H1 (cell line): ENCODE measurements at regions not wholly inside any gene's neighbourhood (a gene's known extent, or its start where the extent isn't known, plus 50 kb on each side); places are given as distances from the start of the nearest gene placed in this dataset.
"Not testable (repeated sequence)": the region's sequence is repeated elsewhere in the genome, so short reads cannot be mapped to it uniquely, and the experiment has no call there.

Source experiments
- CTCF ChIA-PET: fragments of 300-600 bp; sonication (Branson Sonifier 250); formaldehyde crosslinking; loops from one replicate; lab custom pipeline; 2021; ENCODE audit not compliant: partially characterized antibody; lab: Charles Lee
- POLR2A ChIA-PET: fragments of 300-600 bp; sonication (Branson Sonifier 250); formaldehyde crosslinking; loops from one replicate; lab custom pipeline; 2021; ENCODE audit warnings: inconsistent platforms; ENCODE audit not compliant: partially characterized antibody; lab: Charles Lee
- DNase-seq, 2 experiments: peaks; one replicate each; pipeline versions ENCODE4 v3.0.0 to v3.0.0-alpha.2; 2010 to 2022; ENCODE audit warnings: low spot score in 2 of 2, low read depth in 1 of 2, mixed read lengths in 1 of 2
- FAIRE-seq: peaks from 2 replicates; lab custom pipeline; 2011; peaks lifted over from hg19 to GRCh38; lab: Jason Lieb, UNC
- H2AFZ ChIP-seq: 2 replicates; pipeline ENCODE4 v1.8.1; 2012; ENCODE audit warnings: low read length, inconsistent platforms
- H2AK5ac ChIP-seq: 2 replicates; pipeline ENCODE4 v1.6.1; 2013; ENCODE audit warnings: low read depth, low read length
- H2BK120ac ChIP-seq: replicated peaks from 2 replicates; pipeline ENCODE3; 2013; ENCODE audit warnings: low read depth, low read length, inconsistent platforms
- H2BK12ac ChIP-seq: 2 replicates; pipeline ENCODE4 v1.6.1; 2013; ENCODE audit warnings: low read depth, low read length
- H2BK15ac ChIP-seq: 2 replicates; pipeline ENCODE4 v1.6.1; 2013; ENCODE audit warnings: low read length
- H2BK20ac ChIP-seq: 2 replicates; pipeline ENCODE4 v1.6.1; 2013; ENCODE audit warnings: low read length
- H2BK5ac ChIP-seq: 2 replicates; pipeline ENCODE4 v1.6.1; 2013; ENCODE audit warnings: low read depth, low read length
- H3K14ac ChIP-seq: 2 replicates; pipeline ENCODE4 v1.6.1; 2013; ENCODE audit warnings: inconsistent platforms; ENCODE audit not compliant: insufficient read length
- H3K18ac ChIP-seq: 2 replicates; pipeline ENCODE4 v1.6.1; 2013; ENCODE audit warnings: low read length; ENCODE audit errors: extremely low read depth
- H3K23ac ChIP-seq: 2 replicates; pipeline ENCODE4 v1.6.1; 2013; ENCODE audit warnings: inconsistent platforms; ENCODE audit not compliant: insufficient read length
- H3K23me2 ChIP-seq: 2 replicates; pipeline ENCODE4 v1.6.1; 2013; ENCODE audit warnings: low read depth, low read length
- H3K27ac ChIP-seq: 2 replicates; pipeline ENCODE4 v1.6.1; 2011; ENCODE audit warnings: low read depth, low read length, inconsistent platforms
- H3K27me3 ChIP-seq, 4 experiments: replicated peaks in 1 of 4; 1 replicate in 1 of 4; 2 replicates in 3 of 4; pipeline versions ENCODE4 v1.6.1 to v1.8.1; 2011 to 2013; ENCODE audit warnings: low read length in 3 of 4, mild to moderate bottlenecking in 3 of 4, inconsistent platforms in 2 of 4, mixed read lengths in 2 of 4, moderate library complexity in 1 of 4; ENCODE audit not compliant: control insufficient read depth in 3 of 4, insufficient read depth in 3 of 4; ENCODE audit errors: extremely low read depth in 1 of 4
- H3K36me3 ChIP-seq, 4 experiments: 2 replicates each; pipeline versions ENCODE4 v1.6.1 to v1.8.1; 2011 to 2013; ENCODE audit warnings: mild to moderate bottlenecking in 4 of 4, low read length in 3 of 4, moderate library complexity in 2 of 4, control low read depth in 1 of 4, inconsistent platforms in 1 of 4; ENCODE audit not compliant: insufficient read depth in 4 of 4, control insufficient read depth in 2 of 4
- H3K4ac ChIP-seq: replicated peaks from 2 replicates; pipeline ENCODE3; 2013; ENCODE audit warnings: low read length, low read depth, mixed read lengths, inconsistent platforms; ENCODE audit not compliant: insufficient read length
- H3K4me1 ChIP-seq, 4 experiments: replicated peaks in 1 of 4; 1 replicate in 1 of 4; 2 replicates in 3 of 4; pipeline versions ENCODE4 v1.6.1 to v1.8.1; 2011 to 2013; ENCODE audit warnings: low read length in 3 of 4, inconsistent platforms in 2 of 4, mixed read lengths in 1 of 4; ENCODE audit not compliant: insufficient read depth in 4 of 4, control insufficient read depth in 3 of 4
- H3K4me2 ChIP-seq, 2 experiments: 2 replicates each; pipeline versions ENCODE4 v1.6.1 to v1.8.1; 2011 to 2013; ENCODE audit warnings: low read depth in 2 of 2, low read length in 2 of 2, control low read depth in 1 of 2, inconsistent platforms in 1 of 2, mild to moderate bottlenecking in 1 of 2; ENCODE audit not compliant: insufficient read depth in 1 of 2
- H3K4me3 ChIP-seq, 4 experiments: fragments of 200-600, 300-600 bp in 1 of 4; sonication (generic), shearing (Covaris generic), sonication (Bioruptor Twin) in 1 of 4; 2 replicates each; pipeline versions ENCODE4 v1.5.1 to v1.8.1; 2011 to 2016; ENCODE audit warnings: low read length in 4 of 4, low read depth in 3 of 4, control low read depth in 2 of 4, inconsistent platforms in 2 of 4, mild to moderate bottlenecking in 2 of 4, mixed read lengths in 1 of 4, moderate library complexity in 1 of 4; ENCODE audit not compliant: insufficient read depth in 2 of 4; ENCODE audit errors: extremely low read depth in 1 of 4
- H3K56ac ChIP-seq: replicated peaks from 2 replicates; pipeline ENCODE3; 2013; ENCODE audit warnings: low read depth, mild to moderate bottlenecking, mixed read lengths, low read length, inconsistent platforms; ENCODE audit not compliant: insufficient read length
- H3K79me1 ChIP-seq: 2 replicates; pipeline ENCODE4 v1.6.1; 2013; ENCODE audit warnings: low read depth, low read length, control low read depth
- H3K79me2 ChIP-seq, 2 experiments: 2 replicates each; pipeline versions ENCODE4 v1.6.1 to v1.8.1; 2012 to 2013; ENCODE audit warnings: low read length in 2 of 2, mild to moderate bottlenecking in 2 of 2, inconsistent platforms in 1 of 2; ENCODE audit not compliant: insufficient read depth in 2 of 2, control insufficient read depth in 1 of 2
- H3K9ac ChIP-seq, 4 experiments: replicated peaks in 1 of 4; 1 replicate in 1 of 4; 2 replicates in 3 of 4; pipeline versions ENCODE4 v1.6.1 to v1.8.1; 2011 to 2013; ENCODE audit warnings: low read depth in 3 of 4, low read length in 3 of 4, control low read depth in 2 of 4, mild to moderate bottlenecking in 2 of 4, moderate library complexity in 2 of 4, inconsistent platforms in 1 of 4; ENCODE audit errors: extremely low read depth in 1 of 4
- H3K9me3 ChIP-seq, 2 experiments: 2 replicates each; pipeline versions ENCODE4 v1.6.1 to v1.8.1; 2012 to 2013; ENCODE audit warnings: mild to moderate bottlenecking in 2 of 2, moderate library complexity in 2 of 2, control low read depth in 1 of 2, inconsistent platforms in 1 of 2, low read depth in 1 of 2, low read length in 1 of 2, mixed read lengths in 1 of 2; ENCODE audit not compliant: insufficient read depth in 2 of 2
- H4K20me1 ChIP-seq, 2 experiments: replicated peaks in 1 of 2; 2 replicates each; pipeline versions ENCODE3 to v1.8.1; 2011 to 2013; ENCODE audit warnings: inconsistent platforms in 2 of 2, low read length in 2 of 2, mild to moderate bottlenecking in 1 of 2; ENCODE audit not compliant: insufficient read depth in 2 of 2, control insufficient read depth in 1 of 2
- H4K5ac ChIP-seq: 2 replicates; pipeline ENCODE4 v1.6.1; 2013; ENCODE audit warnings: low read length, low read depth, mixed read lengths, inconsistent platforms; ENCODE audit not compliant: insufficient read length
- H4K8ac ChIP-seq: 2 replicates; pipeline ENCODE4 v1.8.0; 2013; ENCODE audit warnings: mild to moderate bottlenecking, moderate library complexity, low read length, inconsistent platforms; ENCODE audit not compliant: insufficient read depth; ENCODE audit errors: extremely low read depth
- H4K91ac ChIP-seq: replicated peaks from 2 replicates; pipeline ENCODE3; 2013; ENCODE audit warnings: low read length, mixed read lengths, inconsistent platforms; ENCODE audit not compliant: insufficient read length
- WGBS, 2 experiments: shearing (Covaris generic) in 1 of 2; methylation state at CpG; one replicate each; pipeline versions ENCODE4 v1.1.6 to v1.1.7; 2013 to 2015; ENCODE audit warnings: low lambda C conversion rate in 2 of 2, mixed read lengths in 2 of 2, inconsistent platforms in 1 of 2, low coverage in 1 of 2, missing lambda C conversion rate in 1 of 2; ENCODE audit not compliant: insufficient replicate concordance in 2 of 2, insufficient coverage in 1 of 2, insufficient read length in 1 of 2; ENCODE audit errors: extremely low coverage in 1 of 2, missing lambda C conversion rate in 1 of 2; 5-methylcytosine and 5-hydroxymethylcytosine counted together

- DNase-seq, H2BK5ac ChIP-seq, H3K27ac ChIP-seq, H3K79me1 ChIP-seq, H3K9me3 ChIP-seq, H3K79me2 ChIP-seq, H2BK120ac ChIP-seq, H4K8ac ChIP-seq, H3K4me1 ChIP-seq, H2AK5ac ChIP-seq, H2BK20ac ChIP-seq, H3K4me3 ChIP-seq, H2BK12ac ChIP-seq, H2BK15ac ChIP-seq, H3K4ac ChIP-seq, H3K23ac ChIP-seq, H4K5ac ChIP-seq, H3K36me3 ChIP-seq, H3K9ac ChIP-seq, H4K91ac ChIP-seq, CTCF ChIA-PET, H3K4me2 ChIP-seq, H3K14ac ChIP-seq, H3K18ac ChIP-seq, H3K56ac ChIP-seq, H3K23me2 ChIP-seq, H3K27me3 ChIP-seq, FAIRE-seq, H4K20me1 ChIP-seq, H2AFZ ChIP-seq, POLR2A ChIA-PET: not testable (repeated sequence)
- WGBS, 2 experiments = 42% methylated on average over 2 of the region's 16 CpGs; no CpG with 5 or more reads in 1 of the 2 experiments
These were observed 342.0 kb upstream of the PKN2 start for GRCh38 chr1:88342081-88342480.
